Ectodermal cell (in vitro differentiated cells): ENCODE measurements at regions not wholly inside any gene's neighbourhood (a gene's known extent, or its start where the extent isn't known, plus 50 kb on each side); places are given as distances from the start of the nearest gene placed in this dataset.

ENCODE experiments used
- H3K27ac ChIP-seq: 2 replicates; pipeline ENCODE4 v1.7.0; 2013; ENCODE audit warnings: mild to moderate bottlenecking, low read depth, low read length; ENCODE audit not compliant: insufficient read depth, poor library complexity, severe bottlenecking
- H3K27me3 ChIP-seq: 2 replicates; pipeline ENCODE4 v1.7.0; 2013; ENCODE audit warnings: mild to moderate bottlenecking, low read length; ENCODE audit not compliant: insufficient read depth, control insufficient read depth, poor library complexity, severe bottlenecking
- H3K36me3 ChIP-seq: one replicate; pipeline ENCODE4 v1.7.0; 2013; ENCODE audit warnings: low read length; ENCODE audit not compliant: control insufficient read depth, insufficient read depth
- H3K4me1 ChIP-seq: one replicate; pipeline ENCODE4 v1.7.0; 2013; ENCODE audit warnings: low read length; ENCODE audit not compliant: control insufficient read depth, insufficient read depth
- H3K4me3 ChIP-seq: 2 replicates; pipeline ENCODE4 v1.7.0; 2013; ENCODE audit warnings: low read depth, low read length, control low read depth; ENCODE audit not compliant: insufficient read depth
- H3K9me3 ChIP-seq: 2 replicates; pipeline ENCODE4 v1.7.0; 2013; ENCODE audit warnings: mild to moderate bottlenecking, low read length, moderate library complexity; ENCODE audit not compliant: control insufficient read depth
- WGBS, 2 experiments: methylation state at CpG; one replicate each; pipeline ENCODE4 v1.1.7; 2013; ENCODE audit warnings: missing lambda C conversion rate in 2 of 2; 5-methylcytosine and 5-hydroxymethylcytosine counted together

GRCh38 chr3:20546636-20547035, 360.6 kb upstream of the SGO1 start:
- no peaks in the 10 kb centered on the region for H3K36me3 ChIP-seq
- H3K27me3 ChIP-seq = no peaks in the 10 kb centered on the region
- no peaks in the 10 kb centered on the region for H3K4me1 ChIP-seq
- 89 to 100% methylated on average over 1 to 3 of the region's 3 CpGs for WGBS, 2 experiments
- H3K9me3 ChIP-seq = no peaks in the 10 kb centered on the region
- H3K4me3 ChIP-seq = no peak overlapping the region
- no peak overlapping the region for H3K27ac ChIP-seq

GRCh38 chr3:20543535-20544226, 357.7 kb upstream of the SGO1 start:
- no peaks in the 10 kb centered on the region for H3K4me1 ChIP-seq
- H3K36me3 ChIP-seq = no peaks in the 10 kb centered on the region
- no peaks in the 10 kb centered on the region for H3K27me3 ChIP-seq
- WGBS, 2 experiments = 93 to 98% methylated on average over 5 of the region's 5 CpGs
- H3K4me3 ChIP-seq = no peak overlapping the region
- no peak overlapping the region for H3K27ac ChIP-seq
- H3K9me3 ChIP-seq = no peaks in the 10 kb centered on the region

GRCh38 chr3:20540066-20540465, 354.1 kb upstream of the SGO1 start:
- Histone ChIP-seq H3K9me3 (no peaks in the 10 kb centered on the region), H3K4me1 (no peaks in the 10 kb centered on the region), H3K4me3 (no peak overlapping the region), H3K27ac (no peak overlapping the region), H3K27me3 (no peaks in the 10 kb centered on the region), H3K36me3 (no peaks in the 10 kb centered on the region)
- WGBS, 2 experiments = 84 to 88% methylated on average over 3 of the region's 3 CpGs

GRCh38 chr3:20539666-20540065, 353.7 kb upstream of the SGO1 start:
- Histone ChIP-seq H3K36me3 (no peaks in the 10 kb centered on the region), H3K27ac (no peak overlapping the region), H3K27me3 (no peaks in the 10 kb centered on the region), H3K9me3 (no peaks in the 10 kb centered on the region), H3K4me1 (no peaks in the 10 kb centered on the region), H3K4me3 (no peak overlapping the region)
- 77 to 86% methylated on average over 6 of the region's 6 CpGs for WGBS, 2 experiments

- Histone ChIP-seq H3K4me3 (no peak overlapping the region), H3K27ac (no peak overlapping the region), H3K36me3 (no peaks in the 10 kb centered on the region), H3K27me3 (no peaks in the 10 kb centered on the region), H3K9me3 (no peaks in the 10 kb centered on the region), H3K4me1 (no peaks in the 10 kb centered on the region)
- 89 to 92% methylated on average over 3 of the region's 3 CpGs for WGBS, 2 experiments
These were observed 351.2 kb upstream of the SGO1 start for GRCh38 chr3:20537234-20537633.

- Histone ChIP-seq H3K27me3 (no peaks in the 10 kb centered on the region), H3K27ac (no peak overlapping the region), H3K9me3 (no peaks in the 10 kb centered on the region), H3K36me3 (no peaks in the 10 kb centered on the region), H3K4me3 (no peak overlapping the region), H3K4me1 (no peaks in the 10 kb centered on the region)
- WGBS, 2 experiments = 96 to 98% methylated on average over 3 to 4 of the region's 5 CpGs
These were observed 343.9 kb upstream of the SGO1 start for GRCh38 chr3:20529911-20530310.

- H3K9me3 ChIP-seq = no peaks in the 10 kb centered on the region
- H3K4me3 ChIP-seq = no peak overlapping the region
- no peaks in the 10 kb centered on the region for H3K4me1 ChIP-seq
- WGBS, 2 experiments = 100% methylated on average over 3 of the region's 5 CpGs
- H3K27me3 ChIP-seq = no peaks in the 10 kb centered on the region
- H3K27ac ChIP-seq = no peak overlapping the region
- H3K36me3 ChIP-seq = no peaks in the 10 kb centered on the region
These were observed 342.3 kb upstream of the SGO1 start for GRCh38 chr3:20528180-20528770.

GRCh38 chr3:20527368-20527767, 341.4 kb upstream of the SGO1 start:
- no peaks in the 10 kb centered on the region for H3K9me3 ChIP-seq
- 100% methylated on average over 1 of the region's 1 CpG for WGBS, 2 experiments
- H3K4me1 ChIP-seq = no peaks in the 10 kb centered on the region
- no peaks in the 10 kb centered on the region for H3K36me3 ChIP-seq
- no peak overlapping the region for H3K4me3 ChIP-seq
- H3K27me3 ChIP-seq = no peaks in the 10 kb centered on the region
- no peak overlapping the region for H3K27ac ChIP-seq

- H3K27me3 ChIP-seq = no peaks in the 10 kb centered on the region
These were observed 338.3 kb upstream of the SGO1 start for GRCh38 chr3:20524328-20524727.

GRCh38 chr3:20523293-20523692, 337.3 kb upstream of the SGO1 start:
- Histone ChIP-seq H3K4me1 (no peaks in the 10 kb centered on the region), H3K4me3 (no peak overlapping the region), H3K36me3 (no peaks in the 10 kb centered on the region), H3K9me3 (no peaks in the 10 kb centered on the region), H3K27me3 (no peaks in the 10 kb centered on the region), H3K27ac (no peak overlapping the region)

More at GRCh38 chr3:20524328-20524727, 338.3 kb upstream of the SGO1 start:
- Histone ChIP-seq H3K27ac (no peak overlapping the region), H3K36me3 (no peaks in the 10 kb centered on the region), H3K9me3 (no peaks in the 10 kb centered on the region), H3K4me1 (no peaks in the 10 kb centered on the region), H3K4me3 (no peak overlapping the region)
